Spleen (tissue), 7 donors: ENCODE measurements at regions not wholly inside any gene's neighbourhood (a gene's known extent, or its start where the extent isn't known, plus 50 kb on each side); places are given as distances from the start of the nearest gene placed in this dataset.

Experiments used
- CTCF ChIP-seq, 11 experiments: fragments of 200-600 bp in 7 of 11; fragments of 450-650 bp in 4 of 11; sonication (generic) in 4 of 11; IDR thresholded peaks in 8 of 11; conservative IDR thresholded peaks in 3 of 11; 1 replicate in 7 of 11; 2 replicates in 4 of 11; pipeline versions ENCODE4 v1.4.0 to v1.8.0; 2016 to 2021; ENCODE audit warnings: antibody characterized with exemption in 11 of 11, inconsistent platforms in 4 of 11, mild to moderate bottlenecking in 1 of 11
- POLR2A ChIP-seq, 3 donors: fragments of 450-650 bp; IDR thresholded peaks; one replicate each; pipeline ENCODE4 v1.5.1; 2017; ENCODE audit warnings: antibody characterized with exemption in 3 of 3, mild to moderate bottlenecking in 1 of 3
- POLR2AphosphoS5 ChIP-seq, 3 donors: sonication (generic); formaldehyde crosslinking; IDR thresholded peaks; one replicate each; pipeline ENCODE4 v1.5.1; 2017; ENCODE audit warnings: antibody characterized with exemption in 3 of 3
- donor health status: DM: no; HTN: no; CAD: no; lungs with moderate emphysema.
- donor health status: DM: no; HTN: no; CAD: no.
- donor health status: DM: no; HTN: no; CAD: no.

- no peak for TF ChIP-seq POLR2A (IDR thresholded peaks at IDR 0.05)
- TF ChIP-seq CTCF (IDR thresholded peaks at IDR 0.05 in 8 of 11, conservative IDR thresholded peaks at IDR 0.05 in 3 of 11): no peak
- no peak for TF ChIP-seq POLR2AphosphoS5 (IDR thresholded peaks at IDR 0.05)
Observed at GRCh38 chr3:150150633-150151032, 179.9 kb upstream of the PFN2 start.
